ENCODE measurements at regions not wholly inside any gene's neighbourhood (a gene's known extent, or its start where the extent isn't known, plus 50 kb on each side); places are given as distances from the start of the nearest gene placed in this dataset.

DNA sequence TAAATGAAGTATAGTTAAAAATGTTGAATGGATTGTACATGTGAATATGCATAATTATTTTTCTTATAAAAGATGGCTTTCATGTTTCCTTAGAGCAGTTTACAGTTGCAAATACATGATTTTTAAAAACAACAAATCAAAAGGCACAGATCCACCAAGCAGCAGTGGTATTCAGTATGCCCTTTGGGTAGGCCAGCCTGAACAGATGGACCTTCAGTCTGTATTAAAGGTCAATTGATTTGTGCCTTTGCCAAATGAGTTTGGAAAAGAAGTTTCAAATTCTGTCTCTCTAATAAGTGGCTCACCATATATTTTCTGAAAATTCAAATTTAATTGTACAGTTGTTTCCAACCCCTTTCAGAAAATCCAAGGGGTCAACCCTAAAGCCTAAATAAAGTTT, 477.1 kb downstream of the NSUN3 start:
- H3K27me3 Mint-ChIP-seq (ENCODE audit: low read depth), result no peaks in the 10 kb centered on the region
- H3K27ac Mint-ChIP-seq, result no peak overlapping the region
- no peaks in the 10 kb centered on the region for H3K4me1 Mint-ChIP-seq
- H3K9me3 Mint-ChIP-seq, result no peaks in the 10 kb centered on the region; the same call in 1 of the 2 replicates
- H3K4me3 Mint-ChIP-seq, result no peak overlapping the region
- POLR2A ChIA-PET, result no interaction called here
- TF ChIP-seq TCF7 (CRISPR knock-in tag; IDR thresholded peaks at IDR 0.05; ENCODE audit: low read depth) (no peak), EMX1 (CRISPR knock-in tag; IDR thresholded peaks at IDR 0.05) (no peak), RORB (CRISPR knock-in tag; IDR thresholded peaks at IDR 0.05) (no peak), ZNF317 (CRISPR knock-in tag; IDR thresholded peaks at IDR 0.05; ENCODE audit: borderline replicate concordance, low read depth) (no peak), FOXK1 (CRISPR knock-in tag; IDR thresholded peaks at IDR 0.05) (no peak), GRHL2 (CRISPR knock-in tag; IDR thresholded peaks at IDR 0.05; ENCODE audit: insufficient replicate concordance, severe bottlenecking) (no peak), NR1H2 (CRISPR knock-in tag; IDR thresholded peaks at IDR 0.05) (no peak), JAZF1 (CRISPR knock-in tag; IDR thresholded peaks at IDR 0.05) (no peak), GTF2I (CRISPR knock-in tag; conservative IDR thresholded peaks at IDR 0.05) (no peak), KAT7 (CRISPR knock-in tag; IDR thresholded peaks at IDR 0.05; ENCODE audit: borderline replicate concordance) (no peak), ZNF423 (CRISPR knock-in tag; IDR thresholded peaks at IDR 0.05) (no peak), MYBL2 (CRISPR knock-in tag; IDR thresholded peaks at IDR 0.05) (no peak), ZNF671 (CRISPR knock-in tag; IDR thresholded peaks at IDR 0.05) (no peak)
- TF ChIP-seq, protein P1, sequence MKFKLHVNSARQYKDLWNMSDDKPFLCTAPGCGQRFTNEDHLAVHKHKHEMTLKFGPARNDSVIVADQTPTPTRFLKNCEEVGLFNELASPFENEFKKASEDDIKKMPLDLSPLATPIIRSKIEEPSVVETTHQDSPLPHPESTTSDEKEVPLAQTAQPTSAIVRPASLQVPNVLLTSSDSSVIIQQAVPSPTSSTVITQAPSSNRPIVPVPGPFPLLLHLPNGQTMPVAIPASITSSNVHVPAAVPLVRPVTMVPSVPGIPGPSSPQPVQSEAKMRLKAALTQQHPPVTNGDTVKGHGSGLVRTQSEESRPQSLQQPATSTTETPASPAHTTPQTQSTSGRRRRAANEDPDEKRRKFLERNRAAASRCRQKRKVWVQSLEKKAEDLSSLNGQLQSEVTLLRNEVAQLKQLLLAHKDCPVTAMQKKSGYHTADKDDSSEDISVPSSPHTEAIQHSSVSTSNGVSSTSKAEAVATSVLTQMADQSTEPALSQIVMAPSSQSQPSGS (CRISPR knock-in tag; IDR thresholded peaks at IDR 0.05; ENCODE audit: borderline replicate concordance, low read depth), result no peak
- TF ChIP-seq, protein P2, sequence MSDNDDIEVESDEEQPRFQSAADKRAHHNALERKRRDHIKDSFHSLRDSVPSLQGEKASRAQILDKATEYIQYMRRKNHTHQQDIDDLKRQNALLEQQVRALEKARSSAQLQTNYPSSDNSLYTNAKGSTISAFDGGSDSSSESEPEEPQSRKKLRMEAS (CRISPR knock-in tag; IDR thresholded peaks at IDR 0.05), result no peak
- TF ChIP-seq, protein P3, sequence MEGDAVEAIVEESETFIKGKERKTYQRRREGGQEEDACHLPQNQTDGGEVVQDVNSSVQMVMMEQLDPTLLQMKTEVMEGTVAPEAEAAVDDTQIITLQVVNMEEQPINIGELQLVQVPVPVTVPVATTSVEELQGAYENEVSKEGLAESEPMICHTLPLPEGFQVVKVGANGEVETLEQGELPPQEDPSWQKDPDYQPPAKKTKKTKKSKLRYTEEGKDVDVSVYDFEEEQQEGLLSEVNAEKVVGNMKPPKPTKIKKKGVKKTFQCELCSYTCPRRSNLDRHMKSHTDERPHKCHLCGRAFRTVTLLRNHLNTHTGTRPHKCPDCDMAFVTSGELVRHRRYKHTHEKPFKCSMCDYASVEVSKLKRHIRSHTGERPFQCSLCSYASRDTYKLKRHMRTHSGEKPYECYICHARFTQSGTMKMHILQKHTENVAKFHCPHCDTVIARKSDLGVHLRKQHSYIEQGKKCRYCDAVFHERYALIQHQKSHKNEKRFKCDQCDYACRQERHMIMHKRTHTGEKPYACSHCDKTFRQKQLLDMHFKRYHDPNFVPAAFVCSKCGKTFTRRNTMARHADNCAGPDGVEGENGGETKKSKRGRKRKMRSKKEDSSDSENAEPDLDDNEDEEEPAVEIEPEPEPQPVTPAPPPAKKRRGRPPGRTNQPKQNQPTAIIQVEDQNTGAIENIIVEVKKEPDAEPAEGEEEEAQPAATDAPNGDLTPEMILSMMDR (IDR thresholded peaks at IDR 0.05), result no peak
- no peaks in the 10 kb centered on the region for H3K36me3 Mint-ChIP-seq
- ATAC-seq, result no peak
- CTCF ChIA-PET, result no interaction called here
- no peak for DNase-seq (ENCODE audit: low spot score)

DNA sequence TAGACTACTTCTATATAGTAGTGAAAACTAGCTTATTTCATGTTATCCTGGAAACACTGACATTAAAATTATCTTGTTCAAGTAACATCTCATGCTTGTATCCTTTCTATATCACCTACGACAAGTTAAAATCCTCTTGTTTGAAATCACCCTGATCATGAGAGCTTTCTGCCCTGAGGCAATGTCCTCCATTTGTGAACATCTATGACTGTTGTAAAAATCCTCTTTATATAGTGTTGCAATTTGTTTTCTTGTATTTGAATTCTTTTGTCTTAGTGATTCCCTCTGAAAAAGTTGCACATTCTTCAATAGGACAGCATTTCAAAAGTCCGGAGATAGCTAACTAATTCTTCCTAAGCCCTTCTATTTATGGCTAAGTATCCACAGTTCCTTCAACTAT, 480.3 kb downstream of the NSUN3 start:
- DNase-seq (ENCODE audit: low spot score) (no peak), ATAC-seq (no peak)
- Mint-ChIP-seq H3K9me3 (peaks cover 4% of the 10 kb centered on the region), H3K36me3 (no peaks in the 10 kb centered on the region), H3K27me3 (ENCODE audit: low read depth) (no peaks in the 10 kb centered on the region), H3K4me3 (no peak overlapping the region), H3K27ac (no peak overlapping the region), H3K4me1 (peaks cover under 1% of the 10 kb centered on the region; the same call in 1 of the 2 replicates)
- CTCF ChIA-PET, result no interaction called here
- POLR2A ChIA-PET, result no interaction called here
- TF ChIP-seq CREM (CRISPR knock-in tag; IDR thresholded peaks at IDR 0.05) (no peak), OVOL2 (CRISPR knock-in tag; IDR thresholded peaks at IDR 0.05; ENCODE audit: borderline replicate concordance) (no peak), TEAD1 (CRISPR knock-in tag; IDR thresholded peaks at IDR 0.05) (no peak), KAT7 (CRISPR knock-in tag; IDR thresholded peaks at IDR 0.05; ENCODE audit: borderline replicate concordance) (no peak), CREB1 (CRISPR knock-in tag; IDR thresholded peaks at IDR 0.05) (no peak), ZNF232 (CRISPR knock-in tag; IDR thresholded peaks at IDR 0.05) (no peak), HMGA2 (CRISPR knock-in tag; IDR thresholded peaks at IDR 0.05) (no peak), ZNF416 (CRISPR knock-in tag; IDR thresholded peaks at IDR 0.05) (no peak), ZNF121 (CRISPR knock-in tag; IDR thresholded peaks at IDR 0.05) (no peak), EMX1 (CRISPR knock-in tag; IDR thresholded peaks at IDR 0.05) (no peak), GTF2I (CRISPR knock-in tag; conservative IDR thresholded peaks at IDR 0.05) (no peak)
- TF ChIP-seq, protein P4, sequence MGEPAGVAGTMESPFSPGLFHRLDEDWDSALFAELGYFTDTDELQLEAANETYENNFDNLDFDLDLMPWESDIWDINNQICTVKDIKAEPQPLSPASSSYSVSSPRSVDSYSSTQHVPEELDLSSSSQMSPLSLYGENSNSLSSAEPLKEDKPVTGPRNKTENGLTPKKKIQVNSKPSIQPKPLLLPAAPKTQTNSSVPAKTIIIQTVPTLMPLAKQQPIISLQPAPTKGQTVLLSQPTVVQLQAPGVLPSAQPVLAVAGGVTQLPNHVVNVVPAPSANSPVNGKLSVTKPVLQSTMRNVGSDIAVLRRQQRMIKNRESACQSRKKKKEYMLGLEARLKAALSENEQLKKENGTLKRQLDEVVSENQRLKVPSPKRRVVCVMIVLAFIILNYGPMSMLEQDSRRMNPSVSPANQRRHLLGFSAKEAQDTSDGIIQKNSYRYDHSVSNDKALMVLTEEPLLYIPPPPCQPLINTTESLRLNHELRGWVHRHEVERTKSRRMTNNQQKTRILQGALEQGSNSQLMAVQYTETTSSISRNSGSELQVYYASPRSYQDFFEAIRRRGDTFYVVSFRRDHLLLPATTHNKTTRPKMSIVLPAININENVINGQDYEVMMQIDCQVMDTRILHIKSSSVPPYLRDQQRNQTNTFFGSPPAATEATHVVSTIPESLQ (CRISPR knock-in tag; IDR thresholded peaks at IDR 0.05), result no peak
- TF ChIP-seq, protein P5, sequence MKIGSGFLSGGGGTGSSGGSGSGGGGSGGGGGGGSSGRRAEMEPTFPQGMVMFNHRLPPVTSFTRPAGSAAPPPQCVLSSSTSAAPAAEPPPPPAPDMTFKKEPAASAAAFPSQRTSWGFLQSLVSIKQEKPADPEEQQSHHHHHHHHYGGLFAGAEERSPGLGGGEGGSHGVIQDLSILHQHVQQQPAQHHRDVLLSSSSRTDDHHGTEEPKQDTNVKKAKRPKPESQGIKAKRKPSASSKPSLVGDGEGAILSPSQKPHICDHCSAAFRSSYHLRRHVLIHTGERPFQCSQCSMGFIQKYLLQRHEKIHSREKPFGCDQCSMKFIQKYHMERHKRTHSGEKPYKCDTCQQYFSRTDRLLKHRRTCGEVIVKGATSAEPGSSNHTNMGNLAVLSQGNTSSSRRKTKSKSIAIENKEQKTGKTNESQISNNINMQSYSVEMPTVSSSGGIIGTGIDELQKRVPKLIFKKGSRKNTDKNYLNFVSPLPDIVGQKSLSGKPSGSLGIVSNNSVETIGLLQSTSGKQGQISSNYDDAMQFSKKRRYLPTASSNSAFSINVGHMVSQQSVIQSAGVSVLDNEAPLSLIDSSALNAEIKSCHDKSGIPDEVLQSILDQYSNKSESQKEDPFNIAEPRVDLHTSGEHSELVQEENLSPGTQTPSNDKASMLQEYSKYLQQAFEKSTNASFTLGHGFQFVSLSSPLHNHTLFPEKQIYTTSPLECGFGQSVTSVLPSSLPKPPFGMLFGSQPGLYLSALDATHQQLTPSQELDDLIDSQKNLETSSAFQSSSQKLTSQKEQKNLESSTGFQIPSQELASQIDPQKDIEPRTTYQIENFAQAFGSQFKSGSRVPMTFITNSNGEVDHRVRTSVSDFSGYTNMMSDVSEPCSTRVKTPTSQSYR (CRISPR knock-in tag; IDR thresholded peaks at IDR 0.05), result no peak
- TF ChIP-seq, protein P2 (CRISPR knock-in tag; IDR thresholded peaks at IDR 0.05), result no peak

All from WTC11 (cell line).